GM10266 (cell line): ENCODE measurements at regions not wholly inside any gene's neighbourhood (a gene's known extent, or its start where the extent isn't known, plus 50 kb on each side); places are given as distances from the start of the nearest gene placed in this dataset.

Experiments used
- DNase-seq: peaks from one replicate; pipeline ENCODE4 v3.0.0; 2012; ENCODE audit errors: extremely low spot score
- CTCF ChIP-seq: IDR thresholded peaks from 2 replicates; pipeline ENCODE4 v1.5.1; 2012; ENCODE audit warnings: mild to moderate bottlenecking, low read depth; ENCODE audit not compliant: control insufficient read depth, insufficient read depth; ENCODE audit errors: missing control alignments

GRCh38 chr11:70872299-70872698, 380.1 kb downstream of the SHANK2 start:
- TF ChIP-seq CTCF: no peak
- no peak for DNase-seq

GRCh38 chr11:70872955-70873735, 379.2 kb downstream of the SHANK2 start:
- DNase-seq: no peak
- TF ChIP-seq CTCF: no peak

GRCh38 chr11:70873736-70874412, 378.5 kb downstream of the SHANK2 start:
- TF ChIP-seq CTCF: no peak

GRCh38 chr11:70876685-70877084, 375.7 kb downstream of the SHANK2 start:
- TF ChIP-seq CTCF: no peak
- DNase-seq: no peak

More at GRCh38 chr11:70873736-70874412, 378.5 kb downstream of the SHANK2 start:
- no peak for DNase-seq

- TF ChIP-seq CTCF: no peak
- no peak for DNase-seq
Measured at GRCh38 chr11:70877151-70877550, 375.2 kb downstream of the SHANK2 start.

GRCh38 chr11:70878366-70878765, 374.0 kb downstream of the SHANK2 start:
- no peak for DNase-seq
- TF ChIP-seq CTCF: no peak
